Neuronal stem cell (in vitro differentiated cells): ENCODE measurements at regions not wholly inside any gene's neighbourhood (a gene's known extent, or its start where the extent isn't known, plus 50 kb on each side); places are given as distances from the start of the nearest gene placed in this dataset.

ENCODE experiments used
- DNase-seq: peaks from one replicate; pipeline ENCODE4 v3.0.0-alpha.2; 2013; ENCODE audit warnings: low spot score
- H2AFZ ChIP-seq: one replicate; pipeline ENCODE4 v1.6.1; 2013; ENCODE audit warnings: mild to moderate bottlenecking, low read length, inconsistent platforms
- H2AK5ac ChIP-seq: 2 replicates; pipeline ENCODE4 v1.6.1; 2013; ENCODE audit warnings: low read depth, mild to moderate bottlenecking, inconsistent platforms, low read length, moderate library complexity, mixed read lengths
- H2BK120ac ChIP-seq: 2 replicates; pipeline ENCODE4 v1.6.1; 2013; ENCODE audit warnings: low read depth, mild to moderate bottlenecking, inconsistent platforms, low read length, moderate library complexity, mixed read lengths
- H2BK12ac ChIP-seq: one replicate; pipeline ENCODE4 v1.6.1; 2013; ENCODE audit warnings: low read length, inconsistent platforms
- H2BK15ac ChIP-seq: 2 replicates; pipeline ENCODE4 v1.6.1; 2013; ENCODE audit warnings: mild to moderate bottlenecking, low read length, inconsistent platforms, mixed read lengths
- H2BK5ac ChIP-seq: one replicate; pipeline ENCODE4 v1.6.1; 2013; ENCODE audit warnings: inconsistent platforms, mild to moderate bottlenecking, low read length, moderate library complexity
- H3K14ac ChIP-seq: one replicate; pipeline ENCODE4 v1.6.1; 2013; ENCODE audit warnings: low read length, inconsistent platforms
- H3K18ac ChIP-seq: 2 replicates; pipeline ENCODE4 v1.6.1; 2013; ENCODE audit warnings: low read length, inconsistent platforms
- H3K23ac ChIP-seq: 2 replicates; pipeline ENCODE4 v1.6.1; 2013; ENCODE audit warnings: low read depth, mild to moderate bottlenecking, mixed read lengths, low read length, inconsistent platforms; ENCODE audit not compliant: poor library complexity
- H3K27ac ChIP-seq: replicated peaks from 3 replicates; pipeline ENCODE4 v1.5.1; 2013; ENCODE audit warnings: low read length, inconsistent platforms
- H3K27me3 ChIP-seq, 3 experiments: 2 replicates each; pipeline ENCODE4 v1.6.1; 2013; ENCODE audit warnings: low read length in 3 of 3, mild to moderate bottlenecking in 2 of 3, inconsistent platforms in 1 of 3, low read depth in 1 of 3, mixed read lengths in 1 of 3, moderate library complexity in 1 of 3; ENCODE audit not compliant: control insufficient read depth in 3 of 3, insufficient read depth in 3 of 3
- H3K36me3 ChIP-seq, 2 donors: replicated peaks in 1 of 2; 2 replicates each; pipeline ENCODE4 v1.6.1; 2013; ENCODE audit warnings: low read length in 2 of 2; ENCODE audit not compliant: control insufficient read depth in 2 of 2, insufficient read depth in 2 of 2
- H3K4ac ChIP-seq: 2 replicates; pipeline ENCODE4 v1.6.1; 2013; ENCODE audit warnings: inconsistent platforms, mild to moderate bottlenecking, low read length, moderate library complexity
- H3K4me1 ChIP-seq, 2 donors: 1 replicate in 1 of 2; 2 replicates in 1 of 2; pipeline ENCODE4 v1.6.1; 2013; ENCODE audit warnings: low read length in 2 of 2, low read depth in 1 of 2; ENCODE audit not compliant: control insufficient read depth in 2 of 2, insufficient read depth in 1 of 2
- H3K4me2 ChIP-seq: one replicate; pipeline ENCODE4 v1.6.1; 2013; ENCODE audit warnings: mild to moderate bottlenecking, low read length, inconsistent platforms; ENCODE audit not compliant: insufficient read depth, poor library complexity, severe bottlenecking
- H3K4me3 ChIP-seq, 2 donors: 2 replicates each; pipeline ENCODE4 v1.5.1; 2013; ENCODE audit warnings: low read length in 2 of 2, mild to moderate bottlenecking in 2 of 2, inconsistent platforms in 1 of 2, moderate library complexity in 1 of 2
- H3K79me1 ChIP-seq: one replicate; pipeline ENCODE4 v1.6.1; 2013; ENCODE audit warnings: low read depth, mild to moderate bottlenecking, inconsistent platforms, low read length, moderate library complexity
- H3K9ac ChIP-seq: one replicate; pipeline ENCODE4 v1.6.1; 2013; ENCODE audit warnings: mild to moderate bottlenecking, low read depth, low read length, inconsistent platforms; ENCODE audit not compliant: poor library complexity
- H3K9me3 ChIP-seq, 2 donors: replicated peaks in 1 of 2; 2 replicates each; pipeline versions ENCODE3 to v1.6.1; 2013; ENCODE audit warnings: low read length in 2 of 2, mild to moderate bottlenecking in 2 of 2, inconsistent platforms in 1 of 2, low read depth in 1 of 2, mixed read lengths in 1 of 2, moderate library complexity in 1 of 2; ENCODE audit not compliant: control insufficient read depth in 2 of 2, insufficient read depth in 1 of 2
- H4K8ac ChIP-seq: one replicate; pipeline ENCODE4 v1.6.1; 2013; ENCODE audit warnings: low read depth, mild to moderate bottlenecking, inconsistent platforms, low read length, moderate library complexity
- H4K91ac ChIP-seq: one replicate; pipeline ENCODE4 v1.6.1; 2013; ENCODE audit warnings: low read length, low read depth, mild to moderate bottlenecking, inconsistent platforms; ENCODE audit not compliant: poor library complexity
- WGBS, 2 donors: extraction: QIAGEN DNeasy Blood & Tissue Kit; methylation state at CpG; one replicate each; pipeline ENCODE4 v1.1.7; 2013; ENCODE audit warnings: missing lambda C conversion rate in 2 of 2, mixed read lengths in 1 of 2; ENCODE audit not compliant: insufficient read length in 2 of 2, insufficient replicate concordance in 1 of 2; ENCODE audit errors: extremely low coverage in 2 of 2; 5-methylcytosine and 5-hydroxymethylcytosine counted together

DNA sequence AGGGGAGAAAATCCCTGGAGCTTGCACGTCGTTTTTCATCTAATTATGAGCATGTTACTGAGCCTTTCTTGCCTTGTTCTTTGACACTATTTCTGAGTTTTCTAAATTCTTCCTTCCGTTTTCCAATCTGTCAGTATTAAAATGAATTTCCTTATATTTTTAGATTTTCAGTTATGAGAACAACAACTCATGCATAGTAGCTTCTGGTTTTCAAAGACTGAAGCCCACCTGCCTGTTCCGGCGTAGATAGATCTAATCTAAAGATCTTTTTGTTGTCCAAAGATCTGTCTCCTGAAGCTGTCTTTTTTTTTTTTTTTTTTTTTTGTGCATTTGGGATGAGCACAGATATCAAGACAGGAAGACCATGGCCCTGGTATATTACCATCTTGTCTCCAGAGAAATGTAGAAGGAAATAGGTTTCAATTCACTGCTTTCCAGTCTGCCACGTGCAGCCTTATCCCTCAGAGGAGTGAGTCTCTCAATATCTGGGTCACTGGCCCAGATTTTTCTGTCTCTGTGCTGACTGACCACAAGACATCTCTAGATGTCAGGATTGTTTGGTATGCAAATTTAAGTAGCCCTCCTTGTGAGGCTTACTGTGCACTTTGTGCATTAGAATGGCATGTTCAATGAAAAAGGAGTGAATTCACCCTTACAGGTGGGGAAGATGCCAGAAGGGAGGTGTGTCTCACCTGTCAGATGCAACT lies 222.3 kb upstream of the TMC3 start:
- no CpG with 5 or more reads among the region's 6 CpGs for WGBS, 2 donors
- H3K9me3 ChIP-seq: no peaks in the 10 kb centered on the region
- no peaks in the 10 kb centered on the region for H3K4me1 ChIP-seq
- H3K27me3 ChIP-seq: no peaks in the 10 kb centered on the region
- no peak overlapping the region for H2BK12ac ChIP-seq
- H3K4me2 ChIP-seq: no peak overlapping the region
- no peak overlapping the region for H2AFZ ChIP-seq
- H2BK5ac ChIP-seq: no peak overlapping the region
- H3K27ac ChIP-seq: no peak overlapping the region
- H4K8ac ChIP-seq: no peak overlapping the region
- no peak for DNase-seq
- H2BK15ac ChIP-seq: no peak overlapping the region
- H3K4ac ChIP-seq: no peak overlapping the region
- H3K4me3 ChIP-seq: no peak overlapping the region
- no peak overlapping the region for H3K18ac ChIP-seq
- H3K36me3 ChIP-seq: no peaks in the 10 kb centered on the region
- H3K23ac ChIP-seq: no peak overlapping the region
- no peak overlapping the region for H3K14ac ChIP-seq
- H3K9ac ChIP-seq: no peak overlapping the region
- H3K79me1 ChIP-seq: no peaks in the 10 kb centered on the region
- H4K91ac ChIP-seq: no peak overlapping the region
- no peak overlapping the region for H2BK120ac ChIP-seq
- H2AK5ac ChIP-seq: no peak overlapping the region

DNA sequence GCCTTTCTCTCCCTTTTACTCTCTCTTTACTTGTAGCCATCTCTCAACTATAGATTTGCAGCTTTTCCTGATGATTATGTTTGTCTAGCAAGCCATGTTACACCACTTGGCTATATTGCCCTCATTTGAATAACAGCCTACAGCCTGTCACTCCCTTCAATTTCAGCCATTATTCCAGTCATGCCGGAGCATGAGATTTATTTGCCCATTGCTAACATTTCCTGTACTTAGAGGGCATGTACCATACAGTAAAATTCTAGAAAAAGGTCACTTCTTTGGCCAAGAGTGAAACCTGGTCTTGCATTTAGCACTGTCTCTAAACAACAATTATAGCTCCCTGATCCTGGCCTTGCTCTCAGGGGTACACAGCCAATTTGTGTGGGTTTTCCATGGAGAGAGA lies 221.7 kb upstream of the TMC3 start:
- DNase-seq: no peak
- no peaks in the 10 kb centered on the region for H3K36me3 ChIP-seq
- no peaks in the 10 kb centered on the region for H3K4me1 ChIP-seq
- WGBS, 2 donors: no CpG with 5 or more reads among the region's 1 CpG
- no peak overlapping the region for H2BK15ac ChIP-seq
- H3K27ac ChIP-seq: no peak overlapping the region
- H2BK5ac ChIP-seq: no peak overlapping the region
- H4K91ac ChIP-seq: no peak overlapping the region
- no peak overlapping the region for H3K4me2 ChIP-seq
- no peak overlapping the region for H3K9ac ChIP-seq
- H2AFZ ChIP-seq: no peak overlapping the region
- no peaks in the 10 kb centered on the region for H3K27me3 ChIP-seq
- H3K4ac ChIP-seq: no peak overlapping the region
- no peak overlapping the region for H3K14ac ChIP-seq
- no peak overlapping the region for H2BK12ac ChIP-seq
- H2BK120ac ChIP-seq: no peak overlapping the region
- H3K79me1 ChIP-seq: no peaks in the 10 kb centered on the region
- no peaks in the 10 kb centered on the region for H3K9me3 ChIP-seq
- H2AK5ac ChIP-seq: no peak overlapping the region
- no peak overlapping the region for H3K18ac ChIP-seq
- no peak overlapping the region for H3K4me3 ChIP-seq
- no peak overlapping the region for H3K23ac ChIP-seq
- H4K8ac ChIP-seq: no peak overlapping the region

DNA sequence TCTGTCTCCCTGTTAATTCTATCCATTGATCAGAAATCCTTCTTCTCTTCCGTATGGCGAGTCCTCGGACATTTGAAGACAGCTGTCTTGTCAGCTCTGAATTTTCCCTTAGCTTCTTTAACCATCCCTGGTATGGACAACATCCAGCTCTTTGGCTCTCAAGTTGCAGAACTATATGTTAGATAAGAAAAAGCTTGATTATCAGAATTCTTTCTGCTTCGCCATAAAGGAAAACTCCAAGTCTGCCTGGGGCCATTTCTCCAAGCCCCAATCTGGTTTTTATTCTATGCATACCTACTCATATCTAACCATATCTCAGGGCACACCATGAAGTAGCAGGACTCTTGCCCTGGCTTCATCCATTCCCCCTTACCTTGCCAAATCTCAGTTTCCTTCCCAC lies 215.7 kb upstream of the TMC3 start:
- Histone ChIP-seq H2BK120ac (no peak overlapping the region), H3K4me1 (no peaks in the 10 kb centered on the region), H3K27me3 (no peaks in the 10 kb centered on the region), H3K4ac (no peak overlapping the region), H2BK15ac (no peak overlapping the region), H3K79me1 (no peaks in the 10 kb centered on the region), H3K18ac (no peak overlapping the region), H3K14ac (no peak overlapping the region), H2AFZ (no peak overlapping the region), H3K4me2 (no peak overlapping the region), H3K27ac (no peak overlapping the region), H3K9ac (no peak overlapping the region), H2AK5ac (no peak overlapping the region), H3K9me3 (no peaks in the 10 kb centered on the region), H2BK5ac (no peak overlapping the region), H3K4me3 (no peak overlapping the region), H2BK12ac (no peak overlapping the region), H4K8ac (no peak overlapping the region), H3K36me3 (no peaks in the 10 kb centered on the region), H4K91ac (no peak overlapping the region), H3K23ac (no peak overlapping the region)
- no peak for DNase-seq
- WGBS, 2 donors: no CpG with 5 or more reads among the region's 4 CpGs

DNA sequence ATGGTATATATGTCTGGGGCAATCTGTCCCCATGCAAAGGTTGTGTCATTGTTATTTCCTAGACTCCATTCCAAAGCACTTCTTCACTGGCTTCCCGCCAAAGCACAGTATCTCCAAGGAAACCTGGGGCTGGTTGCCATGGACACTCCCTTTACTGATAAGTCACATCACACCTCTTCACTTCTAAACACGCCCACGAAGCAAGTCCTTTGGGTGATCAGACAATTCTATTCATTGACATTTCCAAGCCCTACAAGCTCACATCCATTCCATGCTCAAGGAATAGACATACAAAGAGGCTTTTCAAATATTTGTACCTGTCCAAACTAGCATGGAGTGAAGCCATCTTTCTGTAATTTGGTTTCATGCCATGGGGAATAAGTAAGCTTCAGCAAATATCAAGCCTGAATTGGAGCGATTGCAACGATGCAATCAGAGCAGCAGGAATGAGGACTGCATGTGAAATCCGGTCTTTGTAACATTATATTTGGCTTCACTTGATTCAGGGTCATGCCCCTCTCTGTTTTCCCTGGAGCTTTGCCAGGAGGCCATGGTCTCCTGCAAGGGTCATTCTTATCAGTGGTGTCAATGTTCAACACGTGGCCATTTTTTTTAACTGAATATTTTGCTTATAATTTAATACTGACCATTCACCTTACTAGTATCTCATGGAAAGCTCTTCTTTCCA lies 201.6 kb upstream of the TMC3 start:
- Histone ChIP-seq H2BK12ac (no peak overlapping the region), H3K79me1 (no peaks in the 10 kb centered on the region), H3K14ac (no peak overlapping the region), H2AFZ (no peak overlapping the region), H3K4ac (no peak overlapping the region), H2BK5ac (no peak overlapping the region), H3K27ac (no peak overlapping the region), H3K9ac (no peak overlapping the region), H3K4me2 (no peak overlapping the region), H2BK15ac (no peak overlapping the region), H4K91ac (no peak overlapping the region), H3K23ac (no peak overlapping the region), H3K4me1 (peaks cover 0 to 2% of the 10 kb centered on the region in 2 donors), H3K9me3 (no peaks in the 10 kb centered on the region), H3K36me3 (no peaks in the 10 kb centered on the region), H2AK5ac (no peak overlapping the region), H3K18ac (no peak overlapping the region), H4K8ac (no peak overlapping the region), H2BK120ac (no peak overlapping the region), H3K4me3 (no peak overlapping the region), H3K27me3 (no peaks in the 10 kb centered on the region)
- WGBS, 2 donors: no CpG with 5 or more reads among the region's 7 CpGs
- no peak for DNase-seq
